ENCODE measurements at regions not wholly inside any gene's neighbourhood (a gene's known extent, or its start where the extent isn't known, plus 50 kb on each side); places are given as distances from the start of the nearest gene placed in this dataset.

GRCh38 chr3:118801899-118802298 is 232.7 kb downstream of the IGSF11 start:
- no peak for TF ChIP-seq POLR2A (IDR thresholded peaks at IDR 0.05)
- TF ChIP-seq CTCF (IDR thresholded peaks at IDR 0.05 in 4 of 5, conservative IDR thresholded peaks at IDR 0.05 in 1 of 5) = no peak

Measured in gastrocnemius medialis (tissue), 4 donors.